ENCODE measurements at regions not wholly inside any gene's neighbourhood (a gene's known extent, or its start where the extent isn't known, plus 50 kb on each side); places are given as distances from the start of the nearest gene placed in this dataset.

DNA sequence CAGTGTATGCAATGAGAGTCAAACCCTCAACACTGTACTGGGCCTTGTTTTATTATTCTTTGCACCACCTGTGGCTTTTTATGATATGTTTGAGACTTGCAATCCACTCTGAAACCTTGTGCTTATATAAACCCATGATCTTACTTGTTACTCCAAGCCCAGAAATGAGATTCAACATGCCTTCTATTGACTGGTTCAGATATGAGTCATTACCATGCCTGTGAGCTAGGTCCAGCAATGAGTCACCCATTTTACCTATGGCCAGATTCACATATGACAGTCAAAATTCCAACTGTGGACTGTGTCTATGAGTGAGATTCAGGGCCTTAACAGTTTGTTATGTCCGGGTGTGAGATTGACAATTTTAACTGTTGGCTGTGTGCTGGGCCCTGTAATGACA is 1846.1 kb downstream of the TP53TG3F start:
- Histone ChIP-seq H3K4me3 (ENCODE audit: low read depth, low read length, poor library complexity, severe bottlenecking) (no peak overlapping the region), H3K27me3 (replicated peaks; ENCODE audit: insufficient read depth, low read depth, low read length, poor library complexity) (no peaks in the 10 kb centered on the region), H3K9me3 (ENCODE audit: low read depth, low read length, poor library complexity, severe bottlenecking) (peaks cover 32% of the 10 kb centered on the region), H3K4me1 (ENCODE audit: insufficient read depth, low read length, poor library complexity, severe bottlenecking) (no peaks in the 10 kb centered on the region), H3K27ac (ENCODE audit: low read depth, low read length, poor library complexity, severe bottlenecking) (no peak overlapping the region), H3K36me3 (ENCODE audit: insufficient read depth, low read length, poor library complexity, severe bottlenecking) (no peaks in the 10 kb centered on the region)
- no peak for DNase-seq (ENCODE audit: low spot score)
- ChIA-PET POLR2A (ENCODE audit: low non-redundant PET) (no interaction called here), CTCF (no interaction called here)
- BruUV-seq (replicated peaks) = no TSS peak
- intact Hi-C loops (cut with micrococcal nuclease; ENCODE audit: unreplicated experiment) = loop anchor here (10.0 kb wide), 1 partner anchor 51 kb away; no protein-coding TSS in a partner anchor
- TF ChIP-seq CTCF (conservative IDR thresholded peaks at IDR 0.05; ENCODE audit: low read depth, low read length) = no peak
- no peak for TF ChIP-seq EZH2 (IDR thresholded peaks at IDR 0.05; ENCODE audit: borderline replicate concordance, low read depth, low read length, poor library complexity, severe bottlenecking)

GRCh38 chr16:35306915-35307314 is 1847.5 kb downstream of the TP53TG3F start:
- ChIA-PET POLR2A (ENCODE audit: low non-redundant PET) (no interaction called here), CTCF (no interaction called here)
- Histone ChIP-seq H3K9me3 (ENCODE audit: low read depth, low read length, poor library complexity, severe bottlenecking) (peaks cover 37% of the 10 kb centered on the region), H3K4me1 (ENCODE audit: insufficient read depth, low read length, poor library complexity, severe bottlenecking) (no peaks in the 10 kb centered on the region), H3K27ac (ENCODE audit: low read depth, low read length, poor library complexity, severe bottlenecking) (no peak overlapping the region), H3K36me3 (ENCODE audit: insufficient read depth, low read length, poor library complexity, severe bottlenecking) (no peaks in the 10 kb centered on the region), H3K4me3 (ENCODE audit: low read depth, low read length, poor library complexity, severe bottlenecking) (no peak overlapping the region), H3K27me3 (replicated peaks; ENCODE audit: insufficient read depth, low read depth, low read length, poor library complexity) (no peaks in the 10 kb centered on the region)
- TF ChIP-seq EZH2 (IDR thresholded peaks at IDR 0.05; ENCODE audit: borderline replicate concordance, low read depth, low read length, poor library complexity, severe bottlenecking) (no peak), CTCF (conservative IDR thresholded peaks at IDR 0.05; ENCODE audit: low read depth, low read length) (no peak)
- intact Hi-C loops (cut with micrococcal nuclease; ENCODE audit: unreplicated experiment) = loop anchor here (10.0 kb wide), 1 partner anchor 52 kb away; no protein-coding TSS in a partner anchor
- no TSS peak for BruUV-seq (replicated peaks)
- no peak for DNase-seq (ENCODE audit: low spot score)

- ChIA-PET POLR2A (ENCODE audit: low non-redundant PET) (no interaction called here), CTCF (no interaction called here)
- no TSS peak for BruUV-seq (replicated peaks)
- H3K4me3 ChIP-seq (ENCODE audit: low read depth, low read length, poor library complexity, severe bottlenecking) = no peak overlapping the region
- no peaks in the 10 kb centered on the region for H3K4me1 ChIP-seq (ENCODE audit: insufficient read depth, low read length, poor library complexity, severe bottlenecking)
- H3K27me3 ChIP-seq (replicated peaks; ENCODE audit: insufficient read depth, low read depth, low read length, poor library complexity) = no peaks in the 10 kb centered on the region
- DNase-seq (ENCODE audit: low spot score) = no peak
- no peak overlapping the region for H3K27ac ChIP-seq (ENCODE audit: low read depth, low read length, poor library complexity, severe bottlenecking)
- peaks cover 38% of the 10 kb centered on the region for H3K9me3 ChIP-seq (ENCODE audit: low read depth, low read length, poor library complexity, severe bottlenecking)
- H3K36me3 ChIP-seq (ENCODE audit: insufficient read depth, low read length, poor library complexity, severe bottlenecking) = no peaks in the 10 kb centered on the region
- TF ChIP-seq CTCF (conservative IDR thresholded peaks at IDR 0.05; ENCODE audit: low read depth, low read length) (no peak), EZH2 (IDR thresholded peaks at IDR 0.05; ENCODE audit: borderline replicate concordance, low read depth, low read length, poor library complexity, severe bottlenecking) (no peak)
- intact Hi-C loops (cut with micrococcal nuclease; ENCODE audit: unreplicated experiment) = loop anchor here (10.0 kb wide), 1 partner anchor 54 kb away; no protein-coding TSS in a partner anchor
Observed at GRCh38 chr16:35308674-35309073, 1849.3 kb downstream of the TP53TG3F start.
